NB4 (cell line): ENCODE measurements at regions not wholly inside any gene's neighbourhood (a gene's known extent, or its start where the extent isn't known, plus 50 kb on each side); places are given as distances from the start of the nearest gene placed in this dataset.

Source experiments
- DNase-seq: peaks from one replicate; pipeline ENCODE4 v3.0.0; 2010; ENCODE audit warnings: low read depth
- H3K4me3 ChIP-seq: one replicate; pipeline ENCODE4 v1.5.1; 2011; ENCODE audit warnings: mild to moderate bottlenecking, low read depth, low read length, moderate library complexity
- MYC ChIP-seq: IDR thresholded peaks from 2 replicates; pipeline ENCODE4 v1.6.1; 2011; ENCODE audit warnings: low read depth, low read length
- POLR2A ChIP-seq: IDR thresholded peaks from 2 replicates; pipeline ENCODE4 v1.6.1; 2011; ENCODE audit warnings: mild to moderate bottlenecking; ENCODE audit not compliant: insufficient read length; ENCODE audit errors: extremely low read depth
- TF ChIP-seq, protein P1 (sequence below): IDR thresholded peaks from 2 replicates; pipeline ENCODE4 v1.6.1; 2011; ENCODE audit warnings: low read depth, low read length
- TF ChIP-seq, protein P2 (sequence below): IDR thresholded peaks from one replicate; pipeline ENCODE4 v1.5.1; 2012; ENCODE audit warnings: low read depth, low read length

DNA sequence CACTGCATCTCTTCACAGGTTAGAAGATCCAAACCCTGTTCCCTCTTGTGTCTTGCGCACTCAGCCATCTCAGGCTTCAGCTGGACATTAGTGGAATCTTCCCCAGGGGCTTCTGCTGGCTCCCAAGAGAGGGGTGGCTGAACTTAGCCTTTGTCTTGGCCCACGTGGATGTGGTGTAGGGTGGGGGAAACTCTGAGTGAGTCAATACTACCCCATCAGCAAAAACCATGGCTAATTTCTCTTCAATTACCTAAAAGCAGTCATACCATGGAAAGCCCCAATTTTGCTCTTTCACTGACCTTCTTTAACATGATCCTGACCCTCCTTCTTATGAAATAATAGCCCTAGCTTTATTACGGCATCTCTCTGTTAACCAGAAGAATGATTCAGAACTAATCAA lies 72.5 kb upstream of the RAB3GAP2 start:
- DNase-seq, result no peak
- no peak overlapping the region for H3K4me3 ChIP-seq
- TF ChIP-seq, protein P1, sequence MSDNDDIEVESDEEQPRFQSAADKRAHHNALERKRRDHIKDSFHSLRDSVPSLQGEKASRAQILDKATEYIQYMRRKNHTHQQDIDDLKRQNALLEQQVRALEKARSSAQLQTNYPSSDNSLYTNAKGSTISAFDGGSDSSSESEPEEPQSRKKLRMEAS, result no peak
- TF ChIP-seq POLR2A (no peak), MYC (no peak)
- TF ChIP-seq, protein P2, sequence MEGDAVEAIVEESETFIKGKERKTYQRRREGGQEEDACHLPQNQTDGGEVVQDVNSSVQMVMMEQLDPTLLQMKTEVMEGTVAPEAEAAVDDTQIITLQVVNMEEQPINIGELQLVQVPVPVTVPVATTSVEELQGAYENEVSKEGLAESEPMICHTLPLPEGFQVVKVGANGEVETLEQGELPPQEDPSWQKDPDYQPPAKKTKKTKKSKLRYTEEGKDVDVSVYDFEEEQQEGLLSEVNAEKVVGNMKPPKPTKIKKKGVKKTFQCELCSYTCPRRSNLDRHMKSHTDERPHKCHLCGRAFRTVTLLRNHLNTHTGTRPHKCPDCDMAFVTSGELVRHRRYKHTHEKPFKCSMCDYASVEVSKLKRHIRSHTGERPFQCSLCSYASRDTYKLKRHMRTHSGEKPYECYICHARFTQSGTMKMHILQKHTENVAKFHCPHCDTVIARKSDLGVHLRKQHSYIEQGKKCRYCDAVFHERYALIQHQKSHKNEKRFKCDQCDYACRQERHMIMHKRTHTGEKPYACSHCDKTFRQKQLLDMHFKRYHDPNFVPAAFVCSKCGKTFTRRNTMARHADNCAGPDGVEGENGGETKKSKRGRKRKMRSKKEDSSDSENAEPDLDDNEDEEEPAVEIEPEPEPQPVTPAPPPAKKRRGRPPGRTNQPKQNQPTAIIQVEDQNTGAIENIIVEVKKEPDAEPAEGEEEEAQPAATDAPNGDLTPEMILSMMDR, result no peak

DNA sequence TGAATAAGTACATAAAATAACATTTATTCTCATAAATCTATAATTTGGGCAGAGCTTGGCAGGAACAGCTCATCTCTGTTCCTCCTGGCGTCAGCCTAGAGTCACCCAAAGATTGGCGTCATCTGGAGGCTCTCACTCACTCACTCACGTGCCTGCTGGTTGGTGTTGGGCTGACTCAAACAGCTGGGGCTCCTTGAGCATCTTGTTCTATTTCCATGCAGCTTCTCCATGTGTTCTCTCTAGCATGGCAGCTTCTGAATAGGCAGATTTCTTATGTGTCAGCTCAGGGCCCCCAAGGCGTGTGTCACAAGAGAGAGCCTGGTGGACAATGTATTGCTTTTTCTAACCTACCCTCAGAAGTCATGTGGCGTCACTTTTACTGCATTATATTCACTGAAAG lies 70.6 kb upstream of the RAB3GAP2 start:
- TF ChIP-seq MYC, result no peak
- TF ChIP-seq, protein P2, result no peak
- TF ChIP-seq, protein P1, result no peak
- no peak for TF ChIP-seq POLR2A
- H3K4me3 ChIP-seq, result no peak overlapping the region
- DNase-seq, result no peak

DNA sequence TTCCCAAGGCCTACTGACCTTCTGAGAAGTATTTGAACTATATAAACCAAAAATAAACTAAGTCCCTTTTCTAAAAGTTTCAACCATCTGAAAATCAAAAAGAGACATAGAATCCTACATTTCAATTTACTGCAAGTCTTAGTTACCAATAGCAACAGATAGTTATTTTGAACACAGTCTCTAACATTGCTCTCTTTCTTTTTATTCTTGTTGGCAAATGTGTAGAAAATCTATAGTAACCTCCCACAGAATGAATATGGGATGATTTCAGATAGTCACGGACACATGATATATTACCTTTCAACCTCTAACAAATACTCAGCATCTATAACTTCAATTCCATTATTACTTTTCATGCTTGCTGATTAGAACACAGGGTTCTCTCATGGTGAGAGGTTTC lies 68.9 kb upstream of the RAB3GAP2 start:
- no peak for TF ChIP-seq MYC
- TF ChIP-seq, protein P2, result no peak
- TF ChIP-seq, protein P1, result no peak
- no peak for TF ChIP-seq POLR2A
- DNase-seq, result no peak
- H3K4me3 ChIP-seq, result no peak overlapping the region

DNA sequence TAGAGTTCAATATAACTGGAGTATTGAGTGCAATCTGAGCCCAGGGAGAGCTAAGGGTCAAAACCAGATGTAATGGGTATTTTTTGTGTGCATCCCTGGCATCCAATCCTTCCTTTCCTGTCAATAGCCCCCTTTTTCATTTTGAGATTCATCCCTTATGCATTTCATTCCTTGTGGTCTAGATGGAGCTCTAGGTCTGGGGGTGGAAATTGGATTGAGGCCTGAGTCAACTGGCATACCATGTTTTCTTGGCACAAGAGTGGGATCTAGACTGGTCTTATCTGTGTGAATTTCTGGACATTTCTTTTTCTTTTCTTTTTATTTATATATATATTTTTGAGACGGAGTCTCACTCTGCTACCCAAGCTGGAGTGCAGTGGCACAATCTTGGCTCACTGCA lies 67.3 kb upstream of the RAB3GAP2 start:
- H3K4me3 ChIP-seq, result no peak overlapping the region
- TF ChIP-seq MYC, result no peak
- TF ChIP-seq, protein P1, result no peak
- no peak for TF ChIP-seq POLR2A
- TF ChIP-seq, protein P2, result no peak
- no peak for DNase-seq

DNA sequence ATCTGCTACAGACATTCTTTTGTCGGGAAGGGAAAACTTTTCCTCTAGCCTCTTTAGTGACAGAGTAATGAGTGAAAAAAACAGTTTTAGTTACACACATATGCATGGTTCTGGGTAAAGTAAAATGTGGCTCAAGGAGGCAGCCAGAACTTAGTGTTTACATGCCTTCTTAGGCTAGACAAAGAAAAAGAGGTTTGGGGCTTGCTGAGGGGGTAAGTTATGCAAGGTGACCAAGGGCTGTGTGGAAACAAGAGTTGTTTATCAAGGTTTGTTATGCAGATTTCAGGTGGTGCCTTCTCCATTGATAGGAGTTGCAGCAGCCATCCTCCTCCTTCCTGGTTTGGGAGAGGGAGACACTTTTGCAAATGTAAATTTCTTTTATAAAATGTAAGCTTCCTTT lies 66.5 kb upstream of the RAB3GAP2 start:
- no peak for DNase-seq
- H3K4me3 ChIP-seq, result no peak overlapping the region
- TF ChIP-seq, protein P1, result no peak
- TF ChIP-seq, protein P2, result no peak
- no peak for TF ChIP-seq MYC
- no peak for TF ChIP-seq POLR2A

DNA sequence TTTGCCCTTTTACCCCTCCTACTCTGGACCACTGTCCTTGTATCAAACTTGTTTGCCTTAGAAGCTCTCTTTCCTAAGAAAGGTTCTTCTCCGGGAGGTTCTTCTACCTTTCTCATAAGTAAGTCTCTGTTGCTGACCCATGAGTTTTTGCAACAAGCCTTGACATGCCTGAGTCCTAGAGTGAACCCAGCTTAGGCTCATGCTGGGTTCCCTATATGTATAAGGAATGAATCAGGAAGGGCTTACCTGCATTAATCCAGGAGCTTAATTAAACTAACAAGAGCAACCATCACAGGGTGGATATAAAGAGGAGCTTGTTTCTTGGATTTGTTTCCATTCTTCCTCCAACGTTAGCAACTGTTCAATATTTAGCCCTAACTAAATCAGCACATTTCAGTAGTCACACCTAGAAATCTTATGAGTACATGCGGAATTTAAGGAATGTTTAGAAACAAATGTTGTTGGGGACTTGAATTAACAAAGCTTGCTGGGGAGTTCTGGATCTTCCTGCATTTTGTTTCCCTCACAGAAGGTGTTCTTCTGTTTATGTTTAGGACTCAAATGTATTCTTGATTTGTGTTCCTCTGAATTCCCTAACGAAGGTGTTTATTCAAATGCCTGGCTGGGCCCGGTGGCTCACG lies 64.3 kb upstream of the RAB3GAP2 start:
- TF ChIP-seq MYC (no peak), POLR2A (no peak)
- TF ChIP-seq, protein P2, result no peak
- TF ChIP-seq, protein P1, result no peak
- DNase-seq, result no peak
- H3K4me3 ChIP-seq, result no peak overlapping the region
